GM06990 (cell line): ENCODE measurements at regions not wholly inside any gene's neighbourhood (a gene's known extent, or its start where the extent isn't known, plus 50 kb on each side); places are given as distances from the start of the nearest gene placed in this dataset.

Source experiments
- DNase-seq: peaks from one replicate; pipeline ENCODE4 v3.0.0-alpha.2; 2011; ENCODE audit not compliant: insufficient read length; ENCODE audit errors: extremely low read depth
- H3K27me3 ChIP-seq: replicated peaks from 2 replicates; pipeline ENCODE4 v1.6.0; 2011; ENCODE audit warnings: low read length; ENCODE audit not compliant: control insufficient read depth, insufficient read depth
- H3K36me3 ChIP-seq: 2 replicates; pipeline ENCODE4 v1.5.1; 2011; ENCODE audit warnings: low read length; ENCODE audit not compliant: control insufficient read depth, insufficient read depth
- H3K4me3 ChIP-seq: replicated peaks from 2 replicates; pipeline ENCODE4 v1.5.1; 2011; ENCODE audit warnings: low read depth, mild to moderate bottlenecking, control low read depth, low read length
- TF ChIP-seq, protein P1 (sequence below): IDR thresholded peaks from 2 replicates; pipeline ENCODE4 v1.5.1; 2011; ENCODE audit warnings: low read length, control low read depth, mild to moderate bottlenecking, inconsistent platforms; ENCODE audit not compliant: insufficient read depth, poor library complexity, severe bottlenecking

DNA sequence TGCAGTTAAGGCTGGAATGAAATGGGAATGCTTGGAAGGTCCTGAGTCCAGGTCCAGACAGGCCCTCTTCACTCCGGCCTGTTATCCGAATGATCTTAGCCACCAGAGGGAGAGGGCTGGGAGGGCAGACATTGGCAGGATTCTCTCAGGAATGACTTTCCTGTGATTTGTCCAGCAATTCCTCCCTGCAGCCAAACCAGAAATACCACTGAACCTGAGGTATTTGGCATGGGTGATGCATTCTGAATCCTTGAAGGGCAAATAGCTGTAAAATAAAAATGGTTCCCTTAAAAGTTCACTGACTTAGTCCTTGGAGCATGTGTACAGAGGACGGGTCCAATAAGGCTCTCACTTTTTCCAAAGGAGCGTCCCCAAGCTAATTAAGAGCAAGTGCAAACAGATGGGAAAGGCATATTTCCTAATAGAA lies 77.5 kb upstream of the HABP2 start:
- DNase-seq: no peak
- H3K36me3 ChIP-seq: no peaks in the 10 kb centered on the region
- TF ChIP-seq, protein P1, sequence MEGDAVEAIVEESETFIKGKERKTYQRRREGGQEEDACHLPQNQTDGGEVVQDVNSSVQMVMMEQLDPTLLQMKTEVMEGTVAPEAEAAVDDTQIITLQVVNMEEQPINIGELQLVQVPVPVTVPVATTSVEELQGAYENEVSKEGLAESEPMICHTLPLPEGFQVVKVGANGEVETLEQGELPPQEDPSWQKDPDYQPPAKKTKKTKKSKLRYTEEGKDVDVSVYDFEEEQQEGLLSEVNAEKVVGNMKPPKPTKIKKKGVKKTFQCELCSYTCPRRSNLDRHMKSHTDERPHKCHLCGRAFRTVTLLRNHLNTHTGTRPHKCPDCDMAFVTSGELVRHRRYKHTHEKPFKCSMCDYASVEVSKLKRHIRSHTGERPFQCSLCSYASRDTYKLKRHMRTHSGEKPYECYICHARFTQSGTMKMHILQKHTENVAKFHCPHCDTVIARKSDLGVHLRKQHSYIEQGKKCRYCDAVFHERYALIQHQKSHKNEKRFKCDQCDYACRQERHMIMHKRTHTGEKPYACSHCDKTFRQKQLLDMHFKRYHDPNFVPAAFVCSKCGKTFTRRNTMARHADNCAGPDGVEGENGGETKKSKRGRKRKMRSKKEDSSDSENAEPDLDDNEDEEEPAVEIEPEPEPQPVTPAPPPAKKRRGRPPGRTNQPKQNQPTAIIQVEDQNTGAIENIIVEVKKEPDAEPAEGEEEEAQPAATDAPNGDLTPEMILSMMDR: no peak
- H3K27me3 ChIP-seq: peaks cover 3% of the 10 kb centered on the region; the same call in 1 of the 2 replicates
- no peak overlapping the region for H3K4me3 ChIP-seq

DNA sequence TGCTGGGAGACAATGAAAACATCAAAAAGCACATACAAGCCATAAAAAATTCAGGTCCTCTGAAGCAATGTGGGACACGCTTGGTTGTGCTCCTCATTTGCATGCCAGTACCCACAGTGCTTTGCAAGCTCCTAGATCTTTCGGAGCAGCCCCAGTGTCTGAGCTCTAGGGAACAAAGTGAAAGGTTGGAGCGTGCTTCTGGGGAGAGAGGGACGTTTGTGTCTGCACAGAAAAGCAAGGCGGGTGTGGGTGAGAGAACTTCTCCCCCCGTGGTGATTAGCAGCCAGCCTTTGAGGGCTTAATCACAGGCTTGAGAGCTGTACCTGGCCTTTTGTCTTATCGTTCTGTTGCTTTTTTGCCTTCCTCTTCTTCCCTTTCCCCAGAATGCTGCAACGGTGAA lies 76.7 kb upstream of the HABP2 start:
- DNase-seq: no peak
- Histone ChIP-seq H3K4me3 (no peak overlapping the region), H3K27me3 (peaks cover 3% of the 10 kb centered on the region; the same call in 1 of the 2 replicates), H3K36me3 (no peaks in the 10 kb centered on the region)
- TF ChIP-seq, protein P1: no peak

GRCh38 chr10:113476673-113477072 lies 76.2 kb upstream of the HABP2 start:
- H3K4me3 ChIP-seq: no peak overlapping the region
- H3K36me3 ChIP-seq: no peaks in the 10 kb centered on the region
- DNase-seq: no peak
- H3K27me3 ChIP-seq: peaks cover 3% of the 10 kb centered on the region; the same call in 1 of the 2 replicates
- TF ChIP-seq, protein P1: no peak

- no peaks in the 10 kb centered on the region for H3K36me3 ChIP-seq
- no peak for DNase-seq
- TF ChIP-seq, protein P1: no peak
- peaks cover 3% of the 10 kb centered on the region; the same call in 1 of the 2 replicates for H3K27me3 ChIP-seq
- no peak overlapping the region for H3K4me3 ChIP-seq
These were observed 75.4 kb upstream of the HABP2 start for GRCh38 chr10:113477451-113477850.

- Histone ChIP-seq H3K27me3 (peaks cover 3% of the 10 kb centered on the region; the same call in 1 of the 2 replicates), H3K4me3 (no peak overlapping the region), H3K36me3 (no peaks in the 10 kb centered on the region)
- DNase-seq: no peak
- TF ChIP-seq, protein P1: no peak
These were observed 73.3 kb upstream of the HABP2 start for GRCh38 chr10:113479346-113480080.

DNA sequence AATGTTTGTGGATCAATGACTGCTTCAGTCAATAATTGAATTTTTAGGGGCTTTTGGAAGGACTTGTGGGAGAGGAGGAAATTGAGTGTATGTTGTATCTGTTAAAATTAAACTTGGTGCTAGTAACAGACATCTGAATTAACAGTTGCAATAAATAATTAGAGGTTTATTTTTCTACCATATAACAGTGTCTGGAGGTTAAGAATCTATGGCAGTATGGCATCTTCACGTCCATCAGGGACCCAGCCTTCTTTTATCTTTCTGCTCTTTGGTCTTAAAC lies 72.8 kb upstream of the HABP2 start:
- H3K4me3 ChIP-seq: no peak overlapping the region
- peaks cover 3% of the 10 kb centered on the region; the same call in 1 of the 2 replicates for H3K27me3 ChIP-seq
- TF ChIP-seq, protein P1: no peak
- no peak for DNase-seq
- H3K36me3 ChIP-seq: no peaks in the 10 kb centered on the region
